PFSK-1 (cell line): ENCODE measurements at regions not wholly inside any gene's neighbourhood (a gene's known extent, or its start where the extent isn't known, plus 50 kb on each side); places are given as distances from the start of the nearest gene placed in this dataset.

ENCODE experiments used
- POLR2AphosphoS5 ChIP-seq: IDR thresholded peaks from 2 replicates; pipeline ENCODE4 v1.6.1; 2012; ENCODE audit warnings: low read depth, mild to moderate bottlenecking, control low read depth, low read length, moderate library complexity
- REST ChIP-seq, 2 experiments: IDR thresholded peaks; 2 replicates each; pipeline versions ENCODE4 v1.6.1 to v1.8.0; 2011 to 2012; ENCODE audit warnings: low read depth in 2 of 2, low read length in 2 of 2, control low read depth in 1 of 2, inconsistent platforms in 1 of 2, mild to moderate bottlenecking in 1 of 2, moderate library complexity in 1 of 2; ENCODE audit not compliant: insufficient read depth in 1 of 2

- no peak for TF ChIP-seq POLR2AphosphoS5
- TF ChIP-seq REST (IDR thresholded peaks at IDR 0.05; ENCODE audit: insufficient read depth in 1 of 2, low read depth in 2 of 2, low read length in 2 of 2) = no peak
These were observed 117.7 kb upstream of the RASGRP1 start for GRCh38 chr15:38682363-38682762.
